Effector memory CD8-positive, alpha-beta T cell (primary cell): ENCODE measurements at regions not wholly inside any gene's neighbourhood (a gene's known extent, or its start where the extent isn't known, plus 50 kb on each side); places are given as distances from the start of the nearest gene placed in this dataset.
"Not testable (repeated sequence)": the region's sequence is repeated elsewhere in the genome, so short reads cannot be mapped to it uniquely, and the experiment has no call there.

Experiments used
- ATAC-seq: fragments of 150-1000 bp; cut with Tn5 transposase; replicated peaks from 2 replicates; pipeline ENCODE4 v1.10.0; 2021; ENCODE audit warnings: mild to moderate bottlenecking, moderate library complexity
- DNase-seq, 3 experiments: peaks; one replicate each; pipeline ENCODE4 v3.0.0; 2021
- H3K27ac Mint-ChIP-seq, 2 donors: one replicate each; pipeline ENCODE4 v1.8.0; 2022; ENCODE audit warnings: mild to moderate bottlenecking in 2 of 2, mixed read lengths in 2 of 2, moderate library complexity in 2 of 2
- H3K27me3 Mint-ChIP-seq, 2 donors: one replicate each; pipeline ENCODE4 v1.8.0; 2022; ENCODE audit warnings: mixed read lengths in 2 of 2
- H3K36me3 Mint-ChIP-seq: one replicate; pipeline ENCODE4 v1.8.0; 2022; ENCODE audit warnings: mild to moderate bottlenecking, moderate library complexity, mixed read lengths; ENCODE audit not compliant: insufficient read depth
- H3K4me1 Mint-ChIP-seq, 2 donors: one replicate each; pipeline ENCODE4 v1.8.0; 2022; ENCODE audit warnings: low read depth in 2 of 2, mixed read lengths in 2 of 2
- H3K4me3 Mint-ChIP-seq, 2 donors: one replicate each; pipeline ENCODE4 v1.8.0; 2022; ENCODE audit warnings: mild to moderate bottlenecking in 2 of 2, mixed read lengths in 2 of 2, moderate library complexity in 2 of 2
- H3K9me3 Mint-ChIP-seq, 2 donors: one replicate each; pipeline ENCODE4 v1.8.0; 2022; ENCODE audit warnings: mixed read lengths in 2 of 2

DNA sequence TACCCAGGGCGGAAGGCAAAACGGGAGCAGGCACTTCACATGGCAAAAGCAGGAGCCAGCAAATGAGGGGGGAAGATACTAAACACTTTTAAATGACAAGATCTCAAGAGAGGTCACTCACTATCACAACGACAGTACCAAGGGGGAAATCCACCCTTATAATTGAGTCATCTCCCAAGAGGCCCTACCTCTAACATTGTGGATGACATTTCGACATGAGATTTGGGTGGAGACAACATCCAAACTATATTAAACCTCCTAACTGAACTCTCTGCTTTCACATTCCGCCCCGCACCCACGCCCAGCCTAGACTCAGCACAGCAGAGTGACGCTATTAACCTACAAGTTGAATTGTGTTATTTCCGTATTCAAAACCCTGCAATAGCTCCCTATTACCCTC lies 76.7 kb upstream of the SCAF11 start:
- Mint-ChIP-seq H3K9me3 (no peaks in the 10 kb centered on the region), H3K4me1 (peaks cover under 1 to 3% of the 10 kb centered on the region in 2 donors)
- ATAC-seq, result no peak

DNA sequence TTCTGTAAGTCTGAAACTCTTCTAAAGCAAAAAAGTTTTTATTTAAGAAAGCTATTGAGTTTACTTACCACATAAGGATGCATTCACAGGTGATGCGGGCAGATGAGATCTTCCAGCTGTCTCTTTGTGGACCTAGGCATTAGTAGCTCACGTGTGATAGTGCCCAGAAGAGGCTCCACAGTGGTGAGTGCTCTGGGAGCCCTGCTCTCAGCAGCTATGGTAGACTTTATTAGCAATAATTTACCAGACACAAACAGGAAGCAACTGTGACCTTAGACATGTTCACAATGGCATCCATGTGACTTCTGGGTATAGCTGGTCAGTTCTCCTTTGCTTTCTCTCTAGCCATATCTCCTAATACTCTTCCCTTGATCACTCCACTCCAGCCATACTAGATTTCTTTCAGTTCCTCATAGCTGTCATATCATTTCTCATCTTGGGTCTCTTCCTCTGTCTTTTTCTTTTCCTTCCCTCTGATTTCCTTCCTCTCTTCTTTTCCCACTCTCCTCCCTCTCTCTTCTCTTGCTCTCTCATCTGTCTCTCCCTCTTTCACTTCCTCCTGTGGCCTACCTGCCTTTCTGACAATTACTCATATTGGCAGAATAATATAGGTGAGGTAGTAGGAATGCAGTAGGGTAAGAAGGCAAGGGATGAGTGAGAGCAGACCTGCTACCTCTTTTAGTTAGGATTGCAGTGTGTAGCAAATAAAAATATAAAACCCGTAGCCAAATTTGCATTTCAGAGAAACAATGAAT lies 75.2 kb upstream of the SCAF11 start:
- no peaks in the 10 kb centered on the region for H3K4me1 Mint-ChIP-seq
- H3K4me3 Mint-ChIP-seq, result no peak overlapping the region
- no peaks in the 10 kb centered on the region for H3K36me3 Mint-ChIP-seq
- no peak for ATAC-seq
- no peak for DNase-seq
- peaks cover 0 to 6% of the 10 kb centered on the region in 2 donors for H3K27me3 Mint-ChIP-seq
- H3K27ac Mint-ChIP-seq, result no peak overlapping the region
- H3K9me3 Mint-ChIP-seq, result no peaks in the 10 kb centered on the region

More for the DNA sequence above, 76.7 kb upstream of the SCAF11 start:
- no peaks in the 10 kb centered on the region for H3K36me3 Mint-ChIP-seq
- H3K4me3 Mint-ChIP-seq, result no peak overlapping the region
- H3K27ac Mint-ChIP-seq, result no peak overlapping the region
- peaks cover 2 to 6% of the 10 kb centered on the region in 2 donors for H3K27me3 Mint-ChIP-seq
- no peak for DNase-seq

DNA sequence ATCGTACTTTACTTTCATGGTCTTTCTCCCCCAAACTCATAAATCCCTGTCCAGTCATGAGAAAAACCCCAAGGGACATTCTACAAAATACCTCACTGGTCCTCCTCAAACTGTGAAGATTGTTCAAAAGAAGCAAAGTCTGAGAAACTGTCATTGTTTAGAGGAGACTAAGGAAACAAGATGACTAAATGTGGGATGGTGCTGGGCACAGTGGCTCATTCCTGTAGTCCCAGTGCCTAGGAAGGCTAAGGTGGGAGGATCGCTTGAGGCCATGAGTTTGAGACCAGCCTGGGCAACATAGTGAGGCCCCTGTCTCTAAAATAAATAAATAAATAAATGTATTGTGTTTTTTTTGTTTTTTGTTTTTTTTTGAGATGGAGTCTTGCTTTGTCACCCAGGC lies 74.2 kb upstream of the SCAF11 start:
- ATAC-seq (no peak), DNase-seq (no peak)
- Mint-ChIP-seq H3K27ac (no peak overlapping the region), H3K27me3 (peaks cover 7 to 16% of the 10 kb centered on the region in 2 donors), H3K36me3 (no peaks in the 10 kb centered on the region), H3K9me3 (no peaks in the 10 kb centered on the region), H3K4me1 (no peaks in the 10 kb centered on the region), H3K4me3 (no peak overlapping the region)

DNA sequence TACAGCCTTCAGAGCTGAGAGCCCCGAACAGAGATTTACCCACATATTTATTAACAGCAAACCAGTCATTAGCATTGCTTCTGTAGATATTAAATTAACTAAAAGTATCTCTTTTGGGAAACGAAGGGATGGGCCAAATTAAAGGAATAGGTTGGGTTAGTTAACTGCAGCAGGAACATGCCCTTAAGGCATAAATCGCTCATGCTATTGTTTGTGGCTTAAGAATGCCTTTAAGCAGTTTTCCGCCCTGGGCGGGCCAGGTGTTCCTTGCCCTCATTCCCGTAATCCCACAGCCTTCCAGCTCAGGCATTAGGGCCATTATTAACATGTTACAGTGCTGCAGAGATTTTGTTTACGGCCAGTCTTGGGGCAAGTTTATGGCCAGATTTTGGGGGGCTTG lies 68.3 kb upstream of the SCAF11 start:
- not testable (repeated sequence) for ATAC-seq, H3K27ac Mint-ChIP-seq, DNase-seq, H3K4me3 Mint-ChIP-seq, H3K36me3 Mint-ChIP-seq, H3K4me1 Mint-ChIP-seq
- H3K9me3 Mint-ChIP-seq, result peaks cover 2 to 15% of the 10 kb centered on the region in 2 donors
- peaks cover 24 to 33% of the 10 kb centered on the region in 2 donors for H3K27me3 Mint-ChIP-seq

- no peaks in the 10 kb centered on the region for H3K4me1 Mint-ChIP-seq
- ATAC-seq (no peak), DNase-seq (no peak)
- H3K27ac Mint-ChIP-seq, result no peak overlapping the region
- peaks cover 5 to 7% of the 10 kb centered on the region in 2 donors for H3K9me3 Mint-ChIP-seq
- no peaks in the 10 kb centered on the region for H3K36me3 Mint-ChIP-seq
- H3K4me3 Mint-ChIP-seq, result no peak overlapping the region
- H3K27me3 Mint-ChIP-seq, result peaks cover 50 to 57% of the 10 kb centered on the region in 2 donors
Measured at GRCh38 chr12:46050805-46051204, 60.4 kb upstream of the SCAF11 start.

DNA sequence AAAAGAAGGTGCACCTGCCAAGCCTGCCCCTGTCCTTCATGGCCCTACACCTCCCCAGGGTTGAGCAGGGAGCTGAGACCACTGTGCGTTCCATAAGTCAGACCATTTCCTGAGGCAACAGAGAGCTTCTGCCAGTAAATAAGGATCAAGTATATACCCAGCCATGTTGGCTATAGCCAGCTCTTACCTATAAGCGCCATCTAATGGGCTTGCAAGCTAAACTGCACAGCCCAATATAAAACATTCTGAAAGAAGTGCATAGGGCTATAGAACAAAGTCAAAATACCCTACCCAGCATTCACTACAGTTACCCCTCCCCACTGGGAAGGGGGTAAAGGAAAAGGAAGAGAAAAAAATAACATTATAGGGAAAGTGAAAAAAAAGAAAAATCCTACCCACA lies 59.3 kb upstream of the SCAF11 start:
- Mint-ChIP-seq H3K9me3 (peaks cover 5 to 7% of the 10 kb centered on the region in 2 donors), H3K4me3 (no peak overlapping the region), H3K27ac (no peak overlapping the region), H3K4me1 (no peaks in the 10 kb centered on the region), H3K36me3 (no peaks in the 10 kb centered on the region), H3K27me3 (peaks cover 50 to 57% of the 10 kb centered on the region in 2 donors)
- DNase-seq, result no peak
- no peak for ATAC-seq

DNA sequence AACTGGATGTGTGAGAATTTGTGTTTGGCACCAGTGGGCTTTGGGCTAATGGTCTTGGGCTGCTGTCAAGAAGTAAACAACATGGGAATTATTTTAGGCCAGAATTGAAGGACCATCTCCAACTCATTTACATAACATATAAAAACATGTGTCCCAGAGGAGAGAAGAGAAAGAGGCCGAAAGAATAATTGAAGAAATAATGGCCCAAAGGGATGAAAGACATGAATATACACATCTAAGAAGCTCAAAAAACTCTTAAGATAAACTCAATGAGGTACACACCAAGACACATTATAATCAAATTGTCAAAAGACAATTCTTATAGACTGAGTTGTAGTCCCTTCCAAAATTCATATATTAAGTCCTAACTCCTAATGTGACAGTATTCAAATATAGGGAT lies 56.1 kb upstream of the SCAF11 start:
- Mint-ChIP-seq H3K36me3 (no peaks in the 10 kb centered on the region), H3K4me3 (no peak overlapping the region), H3K27ac (no peak overlapping the region), H3K4me1 (no peaks in the 10 kb centered on the region), H3K27me3 (peaks cover 27 to 38% of the 10 kb centered on the region in 2 donors), H3K9me3 (peaks cover 3% of the 10 kb centered on the region in 2 donors)
- no peak for ATAC-seq
- no peak for DNase-seq

DNA sequence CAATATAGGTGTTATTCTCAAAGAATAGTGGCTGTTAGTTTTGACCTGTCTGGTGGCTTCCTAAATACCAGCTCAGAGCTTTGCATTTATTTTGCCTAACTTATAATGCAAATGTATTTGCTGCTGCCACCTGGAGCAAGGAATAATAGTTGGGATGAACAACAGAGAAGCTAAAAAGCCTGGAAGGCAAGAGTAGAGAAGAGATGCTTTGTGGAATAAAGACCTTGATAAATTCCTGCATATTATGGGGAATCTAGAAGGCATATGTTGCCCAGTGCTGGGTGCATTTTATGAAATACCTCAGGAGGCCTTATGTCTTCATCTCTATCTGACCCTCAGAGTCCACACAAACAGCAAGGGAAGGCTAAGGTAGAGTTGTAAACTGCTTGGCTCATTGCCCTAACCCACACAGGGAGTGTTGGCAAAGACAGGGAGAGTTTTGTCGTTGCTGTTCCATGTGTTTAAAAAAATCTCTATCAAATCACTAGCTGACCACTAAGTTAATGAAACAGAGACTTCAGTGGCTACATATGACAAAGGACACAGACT lies 53.7 kb upstream of the SCAF11 start:
- DNase-seq, result no peak
- Mint-ChIP-seq H3K4me3 (no peak overlapping the region), H3K27ac (no peak overlapping the region), H3K27me3 (peaks cover 21 to 23% of the 10 kb centered on the region in 2 donors), H3K36me3 (no peaks in the 10 kb centered on the region), H3K4me1 (no peaks in the 10 kb centered on the region), H3K9me3 (peaks cover 0 to 2% of the 10 kb centered on the region in 2 donors)
- no peak for ATAC-seq
